ENCODE measurements at regions not wholly inside any gene's neighbourhood (a gene's known extent, or its start where the extent isn't known, plus 50 kb on each side); places are given as distances from the start of the nearest gene placed in this dataset.

DNA sequence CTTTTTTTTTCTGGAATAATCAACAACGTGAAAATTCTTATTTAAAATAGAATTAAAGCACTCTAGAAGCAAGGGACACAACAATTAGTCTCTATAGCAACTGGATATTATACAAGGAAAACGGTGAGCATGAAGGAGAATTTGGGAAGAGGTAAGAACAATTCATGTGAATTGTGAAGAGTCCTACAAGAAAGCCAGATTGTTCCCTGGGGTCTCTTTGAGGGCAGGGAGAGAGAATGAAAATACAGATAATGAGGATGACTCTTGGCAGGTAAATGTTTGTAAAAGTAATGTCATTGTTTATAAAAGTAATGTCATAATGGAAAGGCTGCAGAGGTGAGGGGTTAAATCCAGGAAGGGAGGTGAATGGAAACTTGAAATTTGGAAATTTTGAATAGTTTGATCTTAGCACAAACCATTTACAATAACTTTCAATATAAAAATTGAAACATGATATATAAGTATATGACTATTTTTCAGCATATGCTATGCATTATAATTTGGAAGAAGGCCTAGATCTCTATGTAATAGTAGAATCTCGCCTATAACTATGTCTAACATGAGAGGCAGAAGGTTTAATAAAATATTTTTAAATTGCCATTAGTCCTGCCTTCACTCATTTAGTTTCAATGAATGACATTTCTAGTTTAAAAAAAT lies 378.8 kb upstream of the DCN start:
- no peak for FAIRE-seq

DNA sequence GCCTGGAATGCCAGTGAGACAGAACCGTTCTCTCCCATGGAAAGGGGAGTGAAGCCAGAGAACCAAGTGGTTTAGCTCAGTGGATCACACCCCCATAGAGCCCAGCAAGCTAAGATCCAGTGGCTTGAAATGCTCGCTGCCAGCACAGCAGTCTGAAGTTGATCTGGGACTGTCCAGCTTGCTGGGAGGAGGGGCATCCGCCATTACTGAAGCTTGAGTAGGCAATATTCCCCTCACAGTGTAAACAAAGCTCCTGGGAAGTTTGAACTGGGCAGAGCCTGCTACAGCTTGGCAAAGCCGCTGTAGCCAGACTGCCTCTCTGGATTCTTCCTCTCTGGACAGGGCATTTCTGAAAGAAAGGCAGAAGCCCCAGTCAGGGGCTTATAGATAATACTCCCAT lies 374.3 kb upstream of the DCN start:
- Histone ChIP-seq H3K27me3 (ENCODE audit: insufficient read depth, low read length) (no peaks in the 10 kb centered on the region), H3K4me3 (ENCODE audit: insufficient read depth, low read depth, low read length) (no peak overlapping the region), H3K4me2 (ENCODE audit: low read length) (no peak overlapping the region), H3K9ac (ENCODE audit: low read length) (no peak overlapping the region), H2AFZ (ENCODE audit: low read depth, low read length) (no peak overlapping the region), H3K27ac (ENCODE audit: low read depth, low read length) (no peak overlapping the region), H3K9me3 (ENCODE audit: insufficient read depth, low read depth, low read length) (no peaks in the 10 kb centered on the region), H3K36me3 (ENCODE audit: insufficient read depth, low read length) (no peaks in the 10 kb centered on the region), H3K4me1 (ENCODE audit: insufficient read depth, low read length) (no peaks in the 10 kb centered on the region), H4K20me1 (ENCODE audit: insufficient read depth, low read length) (no peaks in the 10 kb centered on the region), H3K79me2 (ENCODE audit: insufficient read depth, low read length) (no peaks in the 10 kb centered on the region)
- no peak for DNase-seq (ENCODE audit: low read depth)
- H3K27ac Mint-ChIP-seq (ENCODE audit: unreplicated experiment): no peak overlapping the region
- peaks cover 5% of the 10 kb centered on the region for H3K9me3 Mint-ChIP-seq (ENCODE audit: unreplicated experiment)
- no peak for FAIRE-seq
- H3K4me3 Mint-ChIP-seq (ENCODE audit: unreplicated experiment): no peak overlapping the region
- TF ChIP-seq, protein P1, sequence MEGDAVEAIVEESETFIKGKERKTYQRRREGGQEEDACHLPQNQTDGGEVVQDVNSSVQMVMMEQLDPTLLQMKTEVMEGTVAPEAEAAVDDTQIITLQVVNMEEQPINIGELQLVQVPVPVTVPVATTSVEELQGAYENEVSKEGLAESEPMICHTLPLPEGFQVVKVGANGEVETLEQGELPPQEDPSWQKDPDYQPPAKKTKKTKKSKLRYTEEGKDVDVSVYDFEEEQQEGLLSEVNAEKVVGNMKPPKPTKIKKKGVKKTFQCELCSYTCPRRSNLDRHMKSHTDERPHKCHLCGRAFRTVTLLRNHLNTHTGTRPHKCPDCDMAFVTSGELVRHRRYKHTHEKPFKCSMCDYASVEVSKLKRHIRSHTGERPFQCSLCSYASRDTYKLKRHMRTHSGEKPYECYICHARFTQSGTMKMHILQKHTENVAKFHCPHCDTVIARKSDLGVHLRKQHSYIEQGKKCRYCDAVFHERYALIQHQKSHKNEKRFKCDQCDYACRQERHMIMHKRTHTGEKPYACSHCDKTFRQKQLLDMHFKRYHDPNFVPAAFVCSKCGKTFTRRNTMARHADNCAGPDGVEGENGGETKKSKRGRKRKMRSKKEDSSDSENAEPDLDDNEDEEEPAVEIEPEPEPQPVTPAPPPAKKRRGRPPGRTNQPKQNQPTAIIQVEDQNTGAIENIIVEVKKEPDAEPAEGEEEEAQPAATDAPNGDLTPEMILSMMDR (IDR thresholded peaks at IDR 0.05; ENCODE audit: insufficient read depth, low read depth, low read length): no peak
- no peak for TF ChIP-seq EZH2 (IDR thresholded peaks at IDR 0.05; ENCODE audit: insufficient read depth, low read length)
- H3K4me1 Mint-ChIP-seq (ENCODE audit: low read depth, unreplicated experiment): peaks cover under 1% of the 10 kb centered on the region
- H3K36me3 Mint-ChIP-seq (ENCODE audit: low read depth, unreplicated experiment): no peaks in the 10 kb centered on the region
- no peaks in the 10 kb centered on the region for H3K27me3 Mint-ChIP-seq (ENCODE audit: low read depth, unreplicated experiment)

More for the DNA sequence above, 378.8 kb upstream of the DCN start:
- Histone ChIP-seq H3K4me3 (ENCODE audit: insufficient read depth, low read depth, low read length) (no peak overlapping the region), H3K9me3 (ENCODE audit: insufficient read depth, low read depth, low read length) (no peaks in the 10 kb centered on the region), H4K20me1 (ENCODE audit: insufficient read depth, low read length) (no peaks in the 10 kb centered on the region), H3K36me3 (ENCODE audit: insufficient read depth, low read length) (no peaks in the 10 kb centered on the region), H3K79me2 (ENCODE audit: insufficient read depth, low read length) (no peaks in the 10 kb centered on the region), H3K9ac (ENCODE audit: low read length) (no peak overlapping the region), H3K27me3 (ENCODE audit: insufficient read depth, low read length) (no peaks in the 10 kb centered on the region), H3K4me1 (ENCODE audit: insufficient read depth, low read length) (peaks cover 5% of the 10 kb centered on the region), H3K4me2 (ENCODE audit: low read length) (no peak overlapping the region), H2AFZ (ENCODE audit: low read depth, low read length) (no peak overlapping the region), H3K27ac (ENCODE audit: low read depth, low read length) (no peak overlapping the region)
- TF ChIP-seq EZH2 (IDR thresholded peaks at IDR 0.05; ENCODE audit: insufficient read depth, low read length): no peak
- Mint-ChIP-seq H3K4me3 (ENCODE audit: unreplicated experiment) (no peak overlapping the region), H3K36me3 (ENCODE audit: low read depth, unreplicated experiment) (no peaks in the 10 kb centered on the region), H3K9me3 (ENCODE audit: unreplicated experiment) (peaks cover 4% of the 10 kb centered on the region), H3K4me1 (ENCODE audit: low read depth, unreplicated experiment) (peaks cover 18% of the 10 kb centered on the region), H3K27me3 (ENCODE audit: low read depth, unreplicated experiment) (no peaks in the 10 kb centered on the region), H3K27ac (ENCODE audit: unreplicated experiment) (no peak overlapping the region)
- DNase-seq (ENCODE audit: low read depth): no peak

DNA sequence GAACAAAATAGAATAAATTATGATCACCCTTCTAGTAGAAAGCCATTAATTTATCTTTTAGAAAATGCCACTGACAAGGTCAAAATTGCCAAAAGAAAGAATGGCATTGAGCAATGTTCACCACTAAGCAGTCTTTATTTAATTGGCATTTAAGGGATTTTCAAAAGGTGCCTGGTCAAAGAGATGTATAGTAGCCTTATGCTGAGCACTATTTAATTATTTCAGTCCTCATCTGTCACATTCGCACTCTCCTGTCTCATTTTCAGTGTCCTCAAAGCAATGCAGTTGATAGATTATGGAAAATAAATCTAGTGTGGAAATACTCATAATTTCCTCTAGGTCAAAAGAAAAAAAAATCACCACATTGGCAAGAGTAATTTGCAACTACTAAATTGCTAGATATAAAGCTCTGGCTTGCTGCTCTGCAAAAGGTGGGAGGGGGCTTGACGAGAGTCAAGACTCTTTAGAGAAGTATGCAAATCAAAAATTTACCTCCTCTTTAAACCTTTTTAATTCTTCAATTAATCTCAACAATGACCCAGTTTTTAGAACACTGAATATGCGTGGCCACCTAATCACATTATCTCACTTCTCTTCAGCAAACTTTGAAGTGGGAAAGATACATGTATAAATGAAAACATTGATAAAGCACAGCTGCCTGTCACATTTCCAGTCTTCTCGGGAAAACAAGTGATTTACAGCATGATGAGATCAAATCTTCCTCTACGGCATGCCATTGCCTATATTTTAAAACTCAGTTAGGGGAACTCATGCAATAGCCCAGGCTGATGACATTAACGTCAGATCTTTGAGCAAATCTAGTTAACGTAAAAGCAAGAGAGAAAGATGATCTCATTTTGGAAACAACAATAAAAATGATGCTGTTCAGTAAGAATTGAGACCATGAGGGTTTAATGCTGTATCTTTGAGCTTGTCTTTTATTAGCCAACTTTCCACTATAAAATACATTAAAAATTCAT lies 373.1 kb upstream of the DCN start:
- H3K27me3 ChIP-seq (ENCODE audit: insufficient read depth, low read length): no peaks in the 10 kb centered on the region
- H3K36me3 ChIP-seq (ENCODE audit: insufficient read depth, low read length): no peaks in the 10 kb centered on the region
- H3K4me3 Mint-ChIP-seq (ENCODE audit: unreplicated experiment): no peak overlapping the region
- no peaks in the 10 kb centered on the region for H3K79me2 ChIP-seq (ENCODE audit: insufficient read depth, low read length)
- H3K9me3 ChIP-seq (ENCODE audit: insufficient read depth, low read depth, low read length): no peaks in the 10 kb centered on the region
- H3K9ac ChIP-seq (ENCODE audit: low read length): no peak overlapping the region
- H3K4me1 Mint-ChIP-seq (ENCODE audit: low read depth, unreplicated experiment): no peaks in the 10 kb centered on the region
- no peak for DNase-seq (ENCODE audit: low read depth)
- no peaks in the 10 kb centered on the region for H3K36me3 Mint-ChIP-seq (ENCODE audit: low read depth, unreplicated experiment)
- H3K27me3 Mint-ChIP-seq (ENCODE audit: low read depth, unreplicated experiment): no peaks in the 10 kb centered on the region
- no peak for FAIRE-seq
- H4K20me1 ChIP-seq (ENCODE audit: insufficient read depth, low read length): no peaks in the 10 kb centered on the region
- no peak overlapping the region for H3K4me2 ChIP-seq (ENCODE audit: low read length)
- TF ChIP-seq EZH2 (IDR thresholded peaks at IDR 0.05; ENCODE audit: insufficient read depth, low read length): no peak
- TF ChIP-seq, protein P1 (IDR thresholded peaks at IDR 0.05; ENCODE audit: insufficient read depth, low read depth, low read length): no peak
- H3K4me3 ChIP-seq (ENCODE audit: insufficient read depth, low read depth, low read length): no peak overlapping the region
- no peak overlapping the region for H2AFZ ChIP-seq (ENCODE audit: low read depth, low read length)
- no peak overlapping the region for H3K27ac ChIP-seq (ENCODE audit: low read depth, low read length)
- peaks cover 7% of the 10 kb centered on the region for H3K9me3 Mint-ChIP-seq (ENCODE audit: unreplicated experiment)
- H3K4me1 ChIP-seq (ENCODE audit: insufficient read depth, low read length): no peaks in the 10 kb centered on the region
- no peak overlapping the region for H3K27ac Mint-ChIP-seq (ENCODE audit: unreplicated experiment)
